HG03439 (cell line): ENCODE measurements at regions not wholly inside any gene's neighbourhood (a gene's known extent, or its start where the extent isn't known, plus 50 kb on each side); places are given as distances from the start of the nearest gene placed in this dataset.
"Not testable (repeated sequence)": the region's sequence is repeated elsewhere in the genome, so short reads cannot be mapped to it uniquely, and the experiment has no call there.

Experiments
- ATAC-seq: cut with Tn5 transposase; IDR thresholded peaks from one replicate; pipeline ENCODE4 v1.9.1; 2021; ENCODE audit warnings: mild to moderate bottlenecking, moderate library complexity; ENCODE audit not compliant: unreplicated experiment

DNA sequence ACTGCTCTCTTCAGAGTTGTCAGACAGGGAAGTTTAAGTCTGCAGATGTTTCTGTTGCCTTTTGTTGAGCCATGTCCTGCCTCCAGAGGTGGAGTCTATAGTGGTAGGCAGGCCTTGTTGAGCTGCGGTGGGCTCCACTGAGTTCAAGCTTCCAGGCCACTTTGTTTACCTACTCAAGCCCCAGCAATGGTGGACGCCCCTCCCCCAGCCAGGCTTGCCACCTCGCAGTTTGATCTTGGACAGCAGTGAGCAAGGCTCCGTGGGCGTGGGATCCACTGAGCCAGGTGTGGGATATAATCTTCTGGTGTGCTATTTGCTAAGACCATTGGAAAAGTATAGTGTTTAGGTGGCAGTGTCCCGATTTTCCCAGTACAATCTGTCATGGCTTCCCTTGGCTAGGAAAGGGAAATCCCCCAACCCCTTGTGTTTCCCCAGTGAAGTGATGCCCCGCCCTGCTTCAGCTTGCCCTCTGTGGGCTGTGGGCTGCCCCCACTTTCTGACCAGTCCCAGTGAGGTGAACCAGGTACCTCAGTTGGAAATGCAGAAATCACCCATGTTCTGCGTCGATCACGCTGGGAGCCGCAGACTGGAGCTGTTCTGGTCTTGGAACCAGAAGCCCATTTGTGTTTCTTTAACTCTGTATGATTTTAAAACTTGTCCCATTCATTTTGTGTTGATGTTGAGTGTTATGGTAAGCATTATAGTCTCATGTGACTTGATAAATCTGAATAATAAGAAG, 89.2 kb upstream of the CALCR start:
- ATAC-seq, result no peak

DNA sequence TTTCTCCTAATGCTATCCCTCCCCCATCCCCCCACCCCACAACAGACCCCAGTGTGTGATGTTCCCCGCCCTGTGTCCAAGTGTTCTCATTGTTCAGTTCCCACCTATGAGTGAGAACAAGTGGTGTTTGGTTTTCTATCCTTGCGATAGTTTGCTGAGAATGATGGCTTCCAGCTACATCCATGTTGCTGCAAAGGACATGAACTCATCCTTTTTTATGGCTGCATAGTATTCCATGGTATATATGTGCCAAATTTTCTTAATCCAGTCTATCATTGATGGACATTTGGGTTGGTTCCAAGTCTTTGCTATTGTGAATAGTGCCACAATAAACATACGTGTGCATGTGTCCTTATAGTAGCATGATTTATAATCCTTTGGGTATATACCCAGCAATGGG, 83.6 kb upstream of the CALCR start:
- not testable (repeated sequence) for ATAC-seq

DNA sequence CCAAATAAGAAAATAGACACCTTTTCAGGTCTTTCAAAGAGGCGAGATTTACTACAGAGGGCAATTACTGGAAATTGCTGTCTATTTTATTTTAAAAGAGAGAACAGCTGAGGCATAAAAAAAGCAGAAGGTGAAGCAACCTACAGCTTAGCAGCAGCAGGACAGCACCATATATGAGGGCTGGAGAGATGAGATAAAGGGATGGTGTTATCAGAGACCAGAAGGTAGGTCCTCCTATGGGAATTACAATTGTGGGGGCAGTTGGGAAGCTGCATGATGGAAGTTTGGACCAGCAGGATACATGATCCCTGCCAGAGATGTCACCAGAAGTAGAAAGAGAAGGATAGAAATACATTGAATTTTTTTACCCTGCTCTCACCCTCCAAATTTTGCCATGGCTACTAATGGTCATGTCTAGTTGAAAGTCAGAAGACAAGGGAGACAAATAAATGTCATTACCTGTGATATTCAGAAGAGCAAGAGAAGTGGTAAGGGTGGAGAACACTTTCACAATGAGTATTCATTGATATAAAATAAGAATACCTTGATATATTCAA, 77.2 kb upstream of the CALCR start:
- ATAC-seq, result no peak

DNA sequence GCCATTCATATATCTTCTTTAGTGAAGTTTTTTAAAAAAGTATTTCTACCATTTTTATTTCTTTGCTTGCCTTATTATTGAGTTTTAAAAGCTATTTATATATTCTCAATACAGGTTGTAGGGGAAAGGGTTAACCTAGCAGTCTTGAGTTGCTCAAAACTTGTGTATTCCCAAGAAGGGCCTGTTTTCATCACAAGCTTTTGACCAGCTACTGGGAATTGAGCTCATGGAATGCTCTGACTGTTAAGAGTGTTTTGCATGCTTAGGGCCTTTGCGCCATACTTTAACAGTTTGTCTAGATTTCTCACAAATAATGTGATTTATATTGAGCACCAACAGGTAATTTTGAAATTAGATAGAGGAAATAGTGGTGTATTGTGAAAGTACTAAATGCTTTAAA, 72.0 kb upstream of the CALCR start:
- ATAC-seq, result no peak

DNA sequence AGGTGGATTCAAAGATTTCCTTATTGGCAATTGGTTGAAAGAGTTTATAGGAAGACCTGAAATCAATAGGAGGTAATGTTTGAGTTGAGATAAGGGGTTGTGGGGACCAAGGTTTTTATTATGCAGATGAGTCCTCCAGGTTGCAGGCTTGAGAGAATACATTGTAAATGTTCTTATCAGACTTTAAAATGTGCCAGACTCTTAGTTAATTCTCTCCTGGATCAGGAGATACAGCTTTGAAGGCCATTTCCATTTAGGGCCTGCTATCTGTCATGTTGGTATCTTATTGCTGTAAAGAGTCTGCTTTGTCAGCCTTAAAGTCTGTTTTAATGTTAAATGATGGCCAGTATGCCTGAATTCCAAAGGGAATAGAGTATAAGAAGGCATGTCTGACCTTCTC, 61.8 kb upstream of the CALCR start:
- ATAC-seq, result no peak

DNA sequence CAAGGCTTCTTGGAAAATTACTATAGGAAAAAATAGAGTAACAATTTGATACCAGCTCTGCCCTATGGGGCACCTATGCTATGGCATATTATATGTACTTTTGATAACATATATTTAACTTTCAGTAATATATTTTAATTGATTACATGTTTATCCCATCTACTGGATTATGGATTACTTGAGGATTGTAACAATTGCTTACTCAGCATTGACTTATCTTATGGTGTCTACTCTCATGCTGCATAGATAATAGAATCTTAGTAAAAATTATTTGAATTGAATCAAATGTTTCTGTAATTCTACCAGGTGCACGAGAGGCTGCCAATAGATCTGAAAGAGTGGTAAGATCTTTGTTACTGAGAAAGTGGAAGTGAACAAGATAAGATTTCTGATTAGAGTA, 57.8 kb upstream of the CALCR start:
- ATAC-seq, result no peak

DNA sequence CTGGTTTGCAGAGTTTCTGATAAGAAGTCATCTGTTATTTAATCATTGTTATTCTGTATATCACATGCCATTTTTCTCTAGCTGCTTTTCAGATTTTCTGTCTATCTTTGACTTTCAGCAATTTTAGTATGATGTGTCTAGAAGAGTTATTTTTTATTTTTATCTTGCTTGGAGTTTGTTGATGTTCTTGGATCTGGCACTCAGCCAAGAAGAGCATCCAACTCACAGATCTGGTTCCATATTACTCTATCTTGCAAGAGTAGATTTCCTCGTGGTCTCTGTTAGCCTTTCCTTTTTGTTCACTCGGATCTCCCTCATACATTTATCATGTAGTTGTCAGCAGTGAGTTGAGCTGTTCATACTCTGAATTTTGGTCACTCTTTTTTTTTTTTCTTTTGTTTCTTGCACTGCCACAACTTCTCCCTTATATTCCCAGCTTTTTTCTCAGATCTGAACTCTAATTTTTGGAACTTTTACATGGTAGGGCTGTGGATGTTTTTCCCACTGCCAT, 54.8 kb upstream of the CALCR start:
- no peak for ATAC-seq

DNA sequence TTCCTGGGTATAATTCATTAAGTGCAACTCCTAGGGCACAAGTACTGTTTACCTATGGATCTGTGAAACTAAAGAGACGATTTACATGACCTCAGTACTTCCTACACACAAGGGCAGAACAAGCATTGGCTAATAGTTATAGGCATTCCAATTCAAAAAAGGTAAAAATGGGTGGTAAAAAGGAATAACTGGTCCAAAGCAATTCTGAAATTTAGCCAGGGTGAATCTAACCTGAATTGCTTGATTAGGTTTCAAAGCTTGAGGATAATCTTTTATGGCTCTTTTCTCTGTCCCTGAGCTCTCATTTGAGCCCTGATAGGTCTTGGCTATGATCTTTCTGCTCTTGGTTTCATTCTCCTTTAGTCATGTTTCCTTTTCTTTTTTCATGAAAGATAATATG, 52.3 kb upstream of the CALCR start:
- ATAC-seq, result no peak
